ENCODE measurements at regions not wholly inside any gene's neighbourhood (a gene's known extent, or its start where the extent isn't known, plus 50 kb on each side); places are given as distances from the start of the nearest gene placed in this dataset.

DNA sequence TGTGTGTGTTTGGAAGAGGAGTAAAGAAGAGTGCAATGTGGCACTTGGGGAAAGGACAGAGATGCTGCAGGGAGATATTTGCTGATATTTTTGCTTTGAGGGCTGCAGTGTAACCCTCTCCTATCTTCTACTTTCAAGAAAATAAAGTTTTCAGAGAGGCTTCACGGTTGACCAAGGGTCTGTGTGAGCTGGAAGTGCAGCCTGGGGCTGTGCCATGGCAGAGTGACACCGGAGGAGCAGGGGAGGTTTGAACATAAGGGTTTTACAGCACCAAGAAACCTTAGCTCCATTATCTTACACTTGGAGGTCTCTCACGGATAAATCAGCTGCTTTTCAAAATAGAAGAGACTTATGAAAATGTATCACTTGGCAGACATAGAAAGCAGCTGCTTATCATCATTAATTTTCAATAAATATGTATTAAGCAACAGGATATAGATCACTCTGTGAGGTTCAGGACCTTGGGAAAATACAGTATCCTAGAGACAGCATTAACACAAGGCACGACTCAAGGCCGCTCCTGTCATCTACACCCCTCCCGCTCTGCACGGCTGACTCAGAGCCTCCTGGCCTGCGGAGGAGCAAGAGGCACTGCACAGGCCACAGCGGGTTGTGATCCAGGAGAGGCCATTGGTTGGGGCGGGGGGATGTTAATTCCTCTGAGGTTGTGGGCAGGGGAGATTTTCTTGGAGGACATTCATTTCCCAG, 127.8 kb downstream of the COPS8 start:
- no peak overlapping the region for H3K4me3 ChIP-seq (ENCODE audit: low read depth in 1 of 2, low read length in 1 of 2)
- H3K4me1 ChIP-seq (ENCODE audit: control insufficient read depth in 1 of 2, insufficient read depth in 1 of 2, low read depth in 1 of 2, low read length in 1 of 2) = no peaks in the 10 kb centered on the region
- H3K27me3 ChIP-seq = no peaks in the 10 kb centered on the region
- TF ChIP-seq, protein P1, sequence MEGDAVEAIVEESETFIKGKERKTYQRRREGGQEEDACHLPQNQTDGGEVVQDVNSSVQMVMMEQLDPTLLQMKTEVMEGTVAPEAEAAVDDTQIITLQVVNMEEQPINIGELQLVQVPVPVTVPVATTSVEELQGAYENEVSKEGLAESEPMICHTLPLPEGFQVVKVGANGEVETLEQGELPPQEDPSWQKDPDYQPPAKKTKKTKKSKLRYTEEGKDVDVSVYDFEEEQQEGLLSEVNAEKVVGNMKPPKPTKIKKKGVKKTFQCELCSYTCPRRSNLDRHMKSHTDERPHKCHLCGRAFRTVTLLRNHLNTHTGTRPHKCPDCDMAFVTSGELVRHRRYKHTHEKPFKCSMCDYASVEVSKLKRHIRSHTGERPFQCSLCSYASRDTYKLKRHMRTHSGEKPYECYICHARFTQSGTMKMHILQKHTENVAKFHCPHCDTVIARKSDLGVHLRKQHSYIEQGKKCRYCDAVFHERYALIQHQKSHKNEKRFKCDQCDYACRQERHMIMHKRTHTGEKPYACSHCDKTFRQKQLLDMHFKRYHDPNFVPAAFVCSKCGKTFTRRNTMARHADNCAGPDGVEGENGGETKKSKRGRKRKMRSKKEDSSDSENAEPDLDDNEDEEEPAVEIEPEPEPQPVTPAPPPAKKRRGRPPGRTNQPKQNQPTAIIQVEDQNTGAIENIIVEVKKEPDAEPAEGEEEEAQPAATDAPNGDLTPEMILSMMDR (IDR thresholded peaks at IDR 0.05) = no peak
- H3K9me3 ChIP-seq = no peaks in the 10 kb centered on the region
- no peaks in the 10 kb centered on the region for H3K36me3 ChIP-seq
- H3K27ac ChIP-seq = no peak overlapping the region

DNA sequence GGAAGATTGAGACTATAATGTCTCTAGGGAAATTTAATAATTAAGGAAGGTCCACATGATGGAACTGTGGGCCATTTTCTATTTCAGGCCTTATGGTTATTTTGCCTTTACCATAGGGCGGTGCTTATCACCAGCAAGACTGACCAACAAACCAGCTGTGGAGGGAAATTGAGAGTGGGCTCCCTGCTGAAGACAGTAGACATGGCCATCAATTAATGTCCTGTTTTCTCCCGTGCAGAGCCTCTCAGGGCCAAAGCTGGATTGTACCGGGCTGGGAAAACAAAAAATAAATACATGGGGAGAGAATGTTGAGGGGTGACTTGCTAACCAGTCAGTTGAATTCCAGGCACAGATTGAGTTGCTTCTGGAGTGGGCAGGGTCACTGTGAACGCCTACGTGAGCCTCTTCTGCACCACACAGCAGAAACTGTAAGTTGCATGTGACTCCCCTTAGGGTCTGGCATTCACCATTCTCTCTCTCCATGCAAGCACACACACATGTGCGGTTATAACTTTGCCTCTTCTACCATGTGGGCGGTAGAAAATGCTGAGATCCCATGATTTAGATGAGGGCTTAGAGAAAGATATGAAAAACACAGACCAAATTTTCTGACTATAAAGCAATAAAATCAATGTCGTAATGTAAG, 128.5 kb downstream of the COPS8 start:
- Histone ChIP-seq H3K27me3 (no peaks in the 10 kb centered on the region), H3K27ac (no peak overlapping the region), H3K4me1 (ENCODE audit: control insufficient read depth in 1 of 2, insufficient read depth in 1 of 2, low read depth in 1 of 2, low read length in 1 of 2) (no peaks in the 10 kb centered on the region), H3K36me3 (no peaks in the 10 kb centered on the region), H3K9me3 (no peaks in the 10 kb centered on the region), H3K4me3 (ENCODE audit: low read depth in 1 of 2, low read length in 1 of 2) (no peak overlapping the region)
- TF ChIP-seq, protein P1 (IDR thresholded peaks at IDR 0.05) = no peak

DNA sequence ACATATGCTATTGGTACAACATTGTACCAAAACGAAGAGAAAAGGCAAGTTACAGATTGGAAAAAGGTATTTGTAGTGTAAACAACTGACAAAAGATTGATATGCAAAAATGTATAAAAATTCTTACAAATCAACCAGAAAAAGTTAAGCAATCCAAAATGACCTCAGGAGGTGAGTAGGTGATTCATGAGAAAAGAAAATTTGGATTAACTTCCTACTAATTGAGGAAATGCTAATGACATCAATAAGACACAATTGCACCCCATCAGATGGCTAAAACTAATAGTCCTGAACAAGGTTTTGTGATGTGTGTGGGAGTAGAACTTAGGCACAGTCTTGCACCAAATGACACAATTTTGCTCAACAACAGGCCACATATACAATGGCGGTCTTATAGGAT, 129.3 kb downstream of the COPS8 start:
- H3K4me1 ChIP-seq (ENCODE audit: control insufficient read depth in 1 of 2, insufficient read depth in 1 of 2, low read depth in 1 of 2, low read length in 1 of 2) = no peaks in the 10 kb centered on the region
- TF ChIP-seq, protein P1 (IDR thresholded peaks at IDR 0.05) = no peak
- H3K27ac ChIP-seq = no peak overlapping the region

DNA sequence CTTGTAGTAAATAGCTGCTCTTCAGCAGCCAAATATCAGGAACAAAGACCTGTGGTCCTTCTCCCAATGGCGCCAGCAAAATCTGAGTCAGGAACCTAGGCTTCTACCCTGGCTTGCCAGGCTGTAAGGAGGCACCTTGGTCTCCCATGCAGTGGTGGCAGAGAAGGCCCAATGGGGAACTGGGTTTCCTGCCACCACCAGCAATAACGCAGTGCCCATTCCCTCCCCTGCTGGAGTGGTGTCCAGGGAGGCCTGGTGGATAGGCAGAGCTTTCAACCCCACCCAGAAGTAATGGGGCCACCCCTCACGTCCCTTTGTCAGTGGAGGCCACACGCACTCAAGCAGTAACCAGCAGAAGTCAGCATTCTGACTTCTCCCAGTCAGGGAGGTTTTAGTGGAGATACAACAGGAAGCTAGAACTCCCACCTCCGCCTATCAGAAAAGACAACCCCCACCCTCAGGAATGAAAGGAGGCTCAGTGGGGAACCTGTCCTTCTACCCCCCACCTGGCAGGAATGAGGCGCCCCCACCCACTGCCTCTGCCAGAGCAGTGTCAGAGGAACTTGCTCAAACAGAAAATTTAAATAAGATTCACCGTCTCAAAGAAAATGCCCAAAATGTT, 132.4 kb downstream of the COPS8 start:
- H3K4me1 ChIP-seq (ENCODE audit: control insufficient read depth in 1 of 2, insufficient read depth in 1 of 2, low read depth in 1 of 2, low read length in 1 of 2) = no peaks in the 10 kb centered on the region
- no peak overlapping the region for H3K27ac ChIP-seq
- no peak overlapping the region for H3K4me3 ChIP-seq (ENCODE audit: low read depth in 1 of 2, low read length in 1 of 2)
- no peaks in the 10 kb centered on the region for H3K36me3 ChIP-seq
- H3K9me3 ChIP-seq = no peaks in the 10 kb centered on the region
- peaks cover 21% of the 10 kb centered on the region for H3K27me3 ChIP-seq
- TF ChIP-seq, protein P1 (IDR thresholded peaks at IDR 0.05) = no peak

More for the DNA sequence above, 129.3 kb downstream of the COPS8 start:
- no peaks in the 10 kb centered on the region for H3K27me3 ChIP-seq
- H3K4me3 ChIP-seq (ENCODE audit: low read depth in 1 of 2, low read length in 1 of 2) = no peak overlapping the region
- no peaks in the 10 kb centered on the region for H3K36me3 ChIP-seq
- no peaks in the 10 kb centered on the region for H3K9me3 ChIP-seq

DNA sequence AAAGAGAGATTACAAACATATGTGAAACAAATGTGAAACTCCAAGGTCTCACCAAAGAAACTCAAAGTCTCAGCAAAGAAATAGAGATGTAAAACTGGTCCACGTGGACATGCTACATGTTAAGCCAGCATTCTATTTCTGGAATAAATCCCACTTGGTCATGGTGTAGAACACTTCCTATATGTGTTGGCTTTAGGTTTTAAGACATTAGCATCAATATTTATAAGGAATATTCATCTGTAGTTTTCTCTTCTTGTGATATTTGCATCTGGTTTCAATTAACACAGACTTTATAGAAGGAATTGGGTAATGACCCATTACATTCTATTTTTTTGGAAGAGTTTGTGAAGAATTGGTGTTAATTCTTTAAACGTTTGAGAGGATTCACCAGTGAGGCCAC, 133.1 kb downstream of the COPS8 start:
- Histone ChIP-seq H3K4me3 (ENCODE audit: low read depth in 1 of 2, low read length in 1 of 2) (no peak overlapping the region), H3K27ac (no peak overlapping the region), H3K27me3 (peaks cover 27% of the 10 kb centered on the region), H3K36me3 (no peaks in the 10 kb centered on the region), H3K9me3 (no peaks in the 10 kb centered on the region), H3K4me1 (ENCODE audit: control insufficient read depth in 1 of 2, insufficient read depth in 1 of 2, low read depth in 1 of 2, low read length in 1 of 2) (no peaks in the 10 kb centered on the region)
- TF ChIP-seq, protein P1 (IDR thresholded peaks at IDR 0.05) = no peak
